DMS153 (cell line): ENCODE measurements at regions not wholly inside any gene's neighbourhood (a gene's known extent, or its start where the extent isn't known, plus 50 kb on each side); places are given as distances from the start of the nearest gene placed in this dataset.
"Not testable (repeated sequence)": the region's sequence is repeated elsewhere in the genome, so short reads cannot be mapped to it uniquely, and the experiment has no call there.

Experiments
- DNase-seq: peaks from one replicate; lab custom pipeline; 2025; lab: John Stamatoyannopoulos, UW

- DNase-seq = not testable (repeated sequence)
Observed at GRCh38 chr4:3633277-3633676, 101.1 kb upstream of the LRPAP1 start.

- DNase-seq = not testable (repeated sequence)
Observed at GRCh38 chr4:3632794-3633193, 100.6 kb upstream of the LRPAP1 start.

DNA sequence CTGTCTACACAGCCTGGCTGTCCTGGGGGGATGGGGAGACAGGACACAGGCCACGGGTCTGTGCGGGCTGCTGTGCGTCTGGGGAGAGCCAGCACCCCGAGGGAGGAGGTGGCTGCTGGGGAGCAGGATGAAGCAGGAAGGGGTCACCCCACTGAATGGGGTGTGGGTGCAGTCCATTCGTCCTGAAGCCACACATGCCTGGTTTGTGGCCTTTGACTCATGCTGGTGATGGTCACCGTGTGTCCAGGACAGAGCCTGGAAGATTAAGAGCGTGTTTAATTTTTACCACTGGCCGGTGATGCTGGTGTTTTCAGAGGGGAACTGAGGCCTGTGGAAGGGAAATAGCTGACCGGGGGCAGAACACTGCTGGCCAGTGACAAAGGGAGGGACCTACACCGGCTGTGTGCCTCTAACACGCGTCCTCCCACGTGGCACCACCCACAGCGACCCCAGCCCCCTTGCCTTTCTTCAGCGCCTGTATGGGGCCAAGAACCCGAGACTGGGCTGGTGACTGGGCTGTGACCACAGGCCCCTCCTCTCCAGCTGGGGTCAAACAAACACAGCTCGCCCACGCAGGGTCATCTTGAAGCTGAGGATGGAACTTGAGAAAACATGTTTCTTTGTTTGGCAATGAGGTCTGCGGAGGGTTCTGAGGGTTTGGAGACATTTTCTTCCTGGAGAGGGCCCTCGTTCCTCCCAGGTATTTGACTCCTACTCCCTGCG, 99.5 kb upstream of the LRPAP1 start:
- DNase-seq = not testable (repeated sequence)

DNA sequence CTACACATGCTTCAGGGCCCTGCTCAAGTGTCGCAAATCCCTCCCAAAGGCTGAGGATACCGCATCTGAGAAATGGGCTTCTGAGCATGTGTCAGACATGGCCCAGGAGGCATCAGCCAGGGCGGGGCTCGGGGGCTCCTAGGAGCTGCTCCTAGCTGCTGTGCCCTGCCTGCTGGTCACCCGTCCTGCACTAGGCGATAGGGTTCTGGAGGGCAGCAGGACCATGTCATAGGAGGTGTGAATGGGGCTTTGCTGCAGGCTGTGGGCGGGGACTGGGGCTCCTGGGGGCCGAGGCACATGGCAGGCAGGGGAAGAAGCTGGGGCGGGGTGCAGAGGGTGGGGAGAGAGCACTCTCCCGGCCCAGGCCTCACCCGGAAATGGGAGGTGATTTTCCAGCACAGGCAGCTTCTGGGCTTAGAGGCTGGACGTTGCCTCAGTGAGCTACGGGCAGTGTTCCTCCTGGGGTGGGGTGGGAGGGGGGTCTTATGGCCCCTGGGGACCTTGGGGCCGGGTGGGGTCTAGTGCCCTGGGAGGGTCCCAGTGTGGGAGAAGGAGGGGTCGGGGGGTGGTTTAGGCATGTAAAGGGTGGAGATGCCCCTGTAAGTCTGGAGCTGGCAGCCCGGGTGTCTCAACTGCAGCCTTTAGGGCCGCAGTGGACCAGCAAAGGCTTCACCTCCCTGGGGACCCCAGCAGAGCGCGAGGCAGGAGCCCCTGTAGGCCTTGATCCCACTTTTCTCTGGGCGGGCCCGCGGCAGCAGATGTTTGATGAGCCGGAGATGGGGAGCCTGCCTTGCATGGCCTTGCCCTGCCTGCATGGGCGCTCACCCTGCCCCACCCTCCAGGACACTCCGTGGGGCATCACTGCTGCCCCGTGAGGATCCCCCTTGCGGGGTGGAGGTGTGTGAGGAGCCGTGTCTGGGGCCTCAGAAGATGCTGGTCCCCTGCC, 98.6 kb upstream of the LRPAP1 start:
- DNase-seq = no peak

GRCh38 chr4:3630136-3630597, 97.9 kb upstream of the LRPAP1 start:
- DNase-seq = no peak

DNA sequence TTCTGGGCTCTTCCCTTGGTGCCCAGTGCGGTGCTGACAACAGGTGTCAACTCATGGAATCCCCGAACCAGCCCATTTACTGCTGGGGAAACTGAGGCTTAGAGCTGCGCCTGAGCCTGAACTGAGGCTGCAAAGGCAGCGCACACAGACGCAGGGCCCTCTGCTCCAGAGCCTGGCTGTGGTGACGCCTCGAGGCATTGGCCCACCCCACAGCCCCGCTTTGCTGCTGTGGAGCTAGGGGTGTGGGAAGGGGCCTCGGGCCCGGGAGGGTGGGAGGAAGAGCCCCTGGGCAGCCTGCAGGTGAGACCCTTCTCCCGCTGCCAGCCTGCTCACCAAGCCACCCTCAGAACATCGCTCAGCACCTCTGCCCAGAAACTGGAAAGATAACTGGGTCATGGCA, 97.4 kb upstream of the LRPAP1 start:
- DNase-seq = no peak

DNA sequence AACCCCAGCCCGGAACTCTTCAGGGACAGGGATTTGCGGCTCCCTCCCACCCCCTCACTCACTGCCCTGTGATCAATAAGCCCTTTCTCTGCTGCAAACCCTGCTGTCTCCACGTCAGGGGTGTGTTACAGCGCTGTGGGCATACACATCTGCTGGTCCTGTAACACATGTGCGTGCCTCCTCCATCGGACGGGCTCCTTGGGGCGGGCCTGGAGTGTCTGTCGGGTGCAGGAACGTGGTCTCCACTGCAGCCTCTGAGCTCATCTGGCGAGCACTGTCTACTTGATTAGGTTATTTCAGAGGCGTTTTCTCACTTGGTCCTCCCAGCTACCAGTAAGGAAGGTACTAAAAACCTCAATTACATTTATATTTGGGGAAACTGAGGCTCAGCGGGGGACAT, 97.0 kb upstream of the LRPAP1 start:
- DNase-seq = not testable (repeated sequence)

- no peak for DNase-seq
Observed at GRCh38 chr4:3628868-3629175, 96.6 kb upstream of the LRPAP1 start.

GRCh38 chr4:3627967-3628867, 96.0 kb upstream of the LRPAP1 start:
- not testable (repeated sequence) for DNase-seq

- not testable (repeated sequence) for DNase-seq
Observed at GRCh38 chr4:3627456-3627855, 95.2 kb upstream of the LRPAP1 start.

DNA sequence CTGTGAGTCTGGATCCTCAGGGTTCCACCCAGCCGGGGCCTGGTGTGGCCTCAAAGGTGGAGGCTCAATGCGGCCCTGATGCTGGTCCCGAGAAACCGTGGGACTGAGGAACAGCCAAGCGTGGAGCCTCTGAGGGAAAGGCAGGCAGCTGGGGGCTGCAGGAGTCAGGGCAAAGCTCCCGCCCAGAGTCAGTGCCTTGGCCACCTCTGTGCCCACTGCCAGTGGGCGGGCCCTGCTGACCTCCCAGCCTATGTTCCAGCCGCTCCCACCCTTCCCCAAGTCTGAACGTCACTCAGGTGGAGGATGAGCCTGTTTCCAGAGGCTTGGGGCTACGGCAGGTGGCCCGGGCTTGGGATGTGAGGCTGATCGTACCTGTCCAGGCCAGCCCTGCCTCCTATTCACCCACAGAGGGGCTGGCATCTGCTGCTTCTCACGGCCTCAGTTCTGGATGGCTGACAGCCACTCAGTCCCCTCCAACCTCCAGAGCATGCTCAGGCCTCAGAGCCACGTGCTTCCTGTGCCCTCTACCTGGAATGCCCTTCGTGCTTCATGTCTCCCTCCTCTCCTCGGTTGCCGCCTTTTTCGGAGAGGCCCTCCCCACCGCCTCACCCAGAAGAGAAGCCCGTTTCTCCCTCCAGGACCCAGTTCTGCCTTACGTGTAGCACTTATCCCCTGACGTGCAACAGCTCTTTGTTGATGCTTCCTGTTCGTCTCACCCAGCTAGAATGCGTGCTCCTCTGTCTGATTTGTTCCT, 94.1 kb upstream of the LRPAP1 start:
- peak; percentile 58 for DNase-seq

DNA sequence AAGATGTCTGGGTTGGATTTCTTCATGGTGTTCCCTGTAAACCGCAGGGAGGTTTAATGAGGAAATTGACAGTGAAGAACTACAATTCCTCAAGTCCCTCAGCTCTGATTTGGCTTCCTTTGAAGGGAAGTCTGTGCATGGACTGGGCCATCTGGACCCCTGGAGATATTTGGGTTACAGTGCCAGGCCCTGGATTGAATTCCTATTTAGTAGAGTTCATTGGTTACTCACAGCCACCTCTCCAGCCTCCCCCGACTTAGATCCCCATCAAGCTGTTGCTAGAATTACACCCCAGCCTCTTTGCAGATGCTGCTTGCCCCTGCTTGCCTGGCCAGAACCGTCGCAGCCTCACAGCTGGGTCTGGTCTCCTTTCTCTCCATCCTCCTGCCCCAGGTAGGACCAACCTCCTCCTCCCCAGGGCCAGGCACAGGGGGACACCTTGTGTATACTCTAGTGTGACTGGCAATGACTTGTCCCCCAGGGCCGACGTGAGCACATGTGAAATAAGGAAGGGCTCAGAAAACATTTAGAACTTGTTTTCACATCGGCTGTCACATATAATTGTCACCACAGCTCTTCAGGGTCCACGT, 93.2 kb upstream of the LRPAP1 start:
- not testable (repeated sequence) for DNase-seq

DNA sequence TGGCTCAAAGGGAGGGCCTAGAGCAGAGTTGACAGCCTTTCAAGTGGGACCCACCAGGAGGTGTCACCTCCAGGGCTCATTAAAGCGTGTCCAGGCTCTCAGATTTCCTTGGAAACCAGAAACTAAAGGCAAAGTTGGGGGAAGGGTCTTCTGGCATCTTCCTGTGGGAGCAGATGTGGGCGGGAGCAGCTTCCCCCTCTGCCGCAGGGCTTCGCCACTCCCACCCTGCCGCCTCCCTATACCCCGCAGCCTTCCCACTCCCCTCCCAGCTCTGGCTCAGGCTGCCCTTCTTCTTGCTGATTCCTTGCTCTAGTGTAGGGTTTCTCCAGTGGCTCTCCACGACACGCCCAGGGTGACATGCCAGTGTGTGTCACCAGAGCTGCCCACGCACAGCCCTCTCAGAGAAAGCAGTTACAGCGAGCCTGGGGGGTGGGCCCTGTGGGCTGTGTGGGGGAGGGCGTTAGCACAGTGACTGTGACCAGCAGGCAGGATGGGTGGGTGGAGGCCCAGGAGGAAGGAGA, 91.6 kb upstream of the LRPAP1 start:
- DNase-seq = not testable (repeated sequence)

GRCh38 chr4:3623106-3623505, 90.9 kb upstream of the LRPAP1 start:
- DNase-seq = no peak

DNA sequence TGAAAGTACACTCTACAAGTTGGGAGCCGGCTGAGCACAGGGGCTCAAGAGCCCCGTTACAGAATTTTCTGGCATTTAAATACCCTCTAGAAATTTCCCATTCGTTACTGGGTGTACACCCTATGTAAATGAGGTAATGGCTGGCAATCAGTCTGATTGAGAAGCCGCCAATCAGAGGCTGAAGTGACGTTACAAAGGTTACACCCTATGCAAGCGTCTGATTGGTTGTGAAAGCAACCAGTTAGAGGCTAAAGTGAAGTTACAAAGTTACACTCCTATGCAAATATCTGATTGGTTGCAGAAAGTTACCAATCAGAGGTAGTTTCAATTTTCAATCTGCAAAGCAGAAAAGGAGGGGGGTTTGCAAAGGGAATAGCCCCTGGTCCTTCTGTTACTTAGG, 88.1 kb upstream of the LRPAP1 start:
- DNase-seq = not testable (repeated sequence)

DNA sequence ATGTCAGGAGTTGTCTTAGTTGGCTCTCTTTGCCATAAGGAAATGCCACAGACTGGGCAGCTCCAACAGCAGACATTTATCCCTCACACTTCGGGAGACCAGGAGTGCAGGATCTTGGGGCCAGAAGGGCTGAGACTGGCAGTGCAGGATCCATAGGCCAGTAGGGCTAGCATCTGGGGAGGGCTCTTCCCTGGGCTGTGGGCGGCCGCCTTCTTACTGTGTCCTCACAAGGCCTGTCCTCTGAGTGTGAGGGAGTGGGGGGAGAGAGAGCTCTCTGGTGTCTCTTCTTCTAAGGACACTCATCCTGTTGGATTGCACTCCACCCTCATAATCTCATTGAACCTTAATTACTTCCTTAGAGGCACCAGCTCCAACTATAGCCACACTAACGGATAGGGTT, 87.5 kb upstream of the LRPAP1 start:
- not testable (repeated sequence) for DNase-seq

GRCh38 chr4:3618341-3618740, 86.1 kb upstream of the LRPAP1 start:
- not testable (repeated sequence) for DNase-seq

GRCh38 chr4:3615386-3616286, 83.4 kb upstream of the LRPAP1 start:
- DNase-seq = no peak

GRCh38 chr4:3614731-3614980, 82.4 kb upstream of the LRPAP1 start:
- no peak for DNase-seq
